ENCODE measurements at regions not wholly inside any gene's neighbourhood (a gene's known extent, or its start where the extent isn't known, plus 50 kb on each side); places are given as distances from the start of the nearest gene placed in this dataset.
"Not testable (repeated sequence)": the region's sequence is repeated elsewhere in the genome, so short reads cannot be mapped to it uniquely, and the experiment has no call there.

DNA sequence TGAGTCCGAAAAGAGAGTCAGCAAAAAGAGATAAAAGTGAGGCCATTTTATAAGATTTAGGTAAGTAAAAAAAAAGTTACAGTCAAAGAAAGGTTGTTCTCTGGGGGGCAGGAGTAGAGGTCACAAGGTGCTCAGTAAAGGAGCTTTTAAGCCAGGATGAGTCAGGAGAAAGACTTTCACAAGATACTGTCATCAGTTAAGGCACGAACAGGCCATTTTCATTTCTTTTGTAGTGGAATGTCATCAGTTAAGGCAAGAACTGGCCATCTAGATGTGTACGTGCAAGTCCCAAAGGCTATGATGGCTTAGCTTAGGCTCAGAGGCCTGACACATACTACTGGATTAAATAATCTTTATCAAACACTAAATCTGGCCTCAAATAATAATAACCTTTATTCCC lies 1207.3 kb upstream of the FAM98A start:
- DNase-seq, result no peak

DNA sequence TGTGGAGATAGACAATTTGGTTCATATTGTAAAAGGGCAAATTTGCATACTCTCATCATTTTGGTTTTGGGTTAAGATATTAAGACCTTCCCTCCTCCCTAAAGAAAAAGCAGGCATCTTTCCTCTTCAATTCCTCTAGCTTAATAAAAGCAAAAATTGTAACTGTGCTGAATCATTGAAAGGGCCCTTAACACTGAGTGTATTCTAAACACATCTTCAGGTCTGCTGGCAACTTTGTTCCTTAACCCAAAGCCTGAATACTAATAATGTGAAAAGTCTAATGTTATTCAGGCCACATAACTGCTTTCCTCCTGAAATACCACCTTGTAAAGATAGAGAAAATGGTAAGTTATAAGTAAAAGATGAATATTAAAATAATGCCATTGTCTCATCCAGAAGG lies 1200.5 kb upstream of the FAM98A start:
- DNase-seq, result no peak

DNA sequence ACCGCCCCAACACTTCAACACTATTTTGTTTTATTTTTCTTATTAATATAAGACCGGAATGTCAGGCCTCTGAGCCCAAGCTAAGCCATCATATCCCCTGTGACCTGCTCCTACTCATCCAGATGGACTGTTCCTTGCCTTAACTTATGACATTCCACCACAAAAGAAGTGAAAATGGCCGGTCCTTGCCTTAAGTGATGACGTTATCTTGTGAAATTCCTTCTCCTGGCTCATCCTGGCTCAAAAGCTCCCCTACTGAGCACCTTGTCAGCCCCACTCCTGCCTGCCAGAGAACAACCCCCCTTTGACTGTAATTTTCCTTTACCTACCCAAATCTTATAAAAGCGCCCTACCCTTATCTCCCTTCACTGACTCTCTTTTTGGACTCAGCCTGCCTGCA lies 1196.5 kb upstream of the FAM98A start:
- DNase-seq, result not testable (repeated sequence)

DNA sequence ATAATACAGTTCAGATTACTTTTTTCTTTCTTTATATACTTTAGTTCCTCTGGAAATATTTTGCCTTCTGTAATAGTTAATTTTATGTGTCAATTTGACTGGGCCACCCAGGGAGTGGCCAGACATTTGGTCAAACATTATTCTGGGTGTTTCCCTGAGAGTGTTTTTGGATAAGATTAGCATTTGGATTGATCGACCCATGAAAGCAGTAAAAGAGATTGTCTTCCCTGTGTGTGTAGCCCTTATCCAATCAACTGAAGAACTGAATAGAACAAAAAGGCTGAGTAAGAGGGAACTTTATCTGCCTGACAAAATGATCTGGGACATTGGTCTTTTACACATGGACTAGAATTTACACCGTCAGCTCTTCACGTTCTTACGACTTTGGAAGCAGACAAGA lies 1190.1 kb upstream of the FAM98A start:
- DNase-seq, result no peak

DNA sequence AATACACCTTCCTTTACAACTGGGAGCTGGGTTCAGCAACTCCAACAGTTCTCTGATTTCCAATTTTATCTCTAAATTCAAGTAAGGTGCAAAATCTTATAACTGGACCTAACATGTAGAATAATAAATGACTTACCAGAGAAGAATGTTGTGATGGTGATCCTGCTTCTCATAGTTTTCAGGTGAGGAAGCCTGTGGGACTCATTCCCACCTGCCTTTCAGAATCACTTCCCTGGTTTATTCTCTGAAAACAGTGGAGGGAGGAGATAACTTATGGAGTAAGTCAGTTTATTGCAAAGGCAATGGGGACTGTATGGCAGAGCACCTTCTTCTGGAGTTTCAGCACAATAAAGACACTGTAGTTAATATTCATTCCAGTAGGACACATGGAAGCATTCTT lies 1188.2 kb upstream of the FAM98A start:
- no peak for DNase-seq

DNA sequence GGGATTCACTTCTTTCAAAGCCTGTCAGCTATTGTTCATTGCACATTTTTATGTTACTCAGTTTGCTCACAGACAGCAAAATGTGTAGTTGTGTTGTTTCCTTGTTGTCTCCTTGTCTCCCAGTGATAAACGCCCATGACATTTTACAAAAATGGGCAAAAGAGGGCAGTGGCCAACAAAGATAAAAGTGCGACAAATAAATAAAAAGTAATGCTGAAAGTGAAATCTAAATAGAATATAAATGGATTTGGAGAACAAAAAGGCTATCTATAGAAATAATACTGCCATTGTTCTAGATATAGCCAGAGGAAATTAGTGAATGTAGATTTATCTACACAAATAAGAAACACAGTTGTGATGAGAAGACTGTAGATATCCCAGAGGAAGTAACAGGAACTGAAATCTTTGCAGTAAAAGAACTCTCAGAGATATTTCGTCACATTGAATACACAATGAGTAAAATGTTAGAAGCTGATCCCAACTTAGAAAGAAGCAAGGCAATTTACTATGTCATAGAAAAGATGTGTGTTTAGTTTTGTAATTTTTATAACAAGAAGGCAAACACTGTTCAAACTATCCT lies 1186.2 kb upstream of the FAM98A start:
- no peak for DNase-seq

DNA sequence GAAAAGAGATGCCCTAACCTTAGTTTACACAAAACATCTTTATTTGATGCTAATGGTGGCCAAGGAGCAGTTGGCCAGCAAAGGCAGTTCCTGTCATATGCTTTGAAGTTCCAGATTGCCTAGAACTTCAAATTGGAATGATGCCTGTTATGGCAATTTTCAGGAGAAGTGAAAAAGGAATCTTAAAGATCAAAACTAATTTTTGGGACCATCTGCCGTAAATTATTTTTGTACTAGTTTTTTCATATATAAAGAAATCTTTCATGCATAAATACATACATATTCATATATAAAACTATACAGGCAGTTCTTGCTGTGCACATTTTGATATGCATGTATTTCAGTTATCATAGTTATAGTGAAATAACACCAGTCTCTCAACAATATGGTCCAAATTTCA lies 1185.6 kb upstream of the FAM98A start:
- DNase-seq, result no peak

DNA sequence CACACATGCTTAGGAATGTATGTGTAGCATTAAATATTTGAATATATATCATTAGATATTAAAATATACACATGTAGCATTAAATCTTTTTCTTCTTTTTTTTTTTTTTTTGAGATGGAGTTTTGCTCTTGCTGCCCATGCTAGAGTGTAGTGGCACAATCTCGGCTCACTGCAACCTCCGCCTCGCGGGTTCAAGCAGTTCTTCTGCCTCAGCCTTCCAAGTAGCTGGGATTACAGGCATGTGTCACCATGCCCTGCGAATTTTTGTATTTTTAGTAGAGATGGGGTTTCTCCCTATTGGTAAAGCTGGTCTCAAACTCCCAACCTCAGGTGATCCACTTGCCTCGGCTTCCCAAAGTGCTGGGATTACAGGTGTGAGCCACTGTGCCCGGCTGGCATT lies 1151.6 kb upstream of the FAM98A start:
- DNase-seq, result not testable (repeated sequence)

DNA sequence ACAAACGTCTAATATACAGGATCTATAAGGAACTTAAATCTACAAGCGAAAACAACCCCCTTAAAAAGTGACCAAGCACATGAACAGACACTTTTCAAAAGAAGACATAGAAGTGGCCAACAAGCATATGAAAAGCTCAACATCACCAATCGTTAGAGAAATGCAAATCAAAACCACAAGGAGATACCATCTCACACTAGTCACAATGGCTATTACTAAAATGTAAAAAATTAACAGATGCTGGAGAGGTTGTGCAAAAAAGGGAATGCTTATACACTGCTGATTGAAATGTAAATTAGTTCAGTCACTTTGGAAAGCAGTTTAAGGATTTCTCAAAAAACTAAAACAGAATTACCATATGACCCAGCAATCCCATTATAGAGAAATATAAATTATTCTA lies 1148.5 kb upstream of the FAM98A start:
- DNase-seq, result no peak

DNA sequence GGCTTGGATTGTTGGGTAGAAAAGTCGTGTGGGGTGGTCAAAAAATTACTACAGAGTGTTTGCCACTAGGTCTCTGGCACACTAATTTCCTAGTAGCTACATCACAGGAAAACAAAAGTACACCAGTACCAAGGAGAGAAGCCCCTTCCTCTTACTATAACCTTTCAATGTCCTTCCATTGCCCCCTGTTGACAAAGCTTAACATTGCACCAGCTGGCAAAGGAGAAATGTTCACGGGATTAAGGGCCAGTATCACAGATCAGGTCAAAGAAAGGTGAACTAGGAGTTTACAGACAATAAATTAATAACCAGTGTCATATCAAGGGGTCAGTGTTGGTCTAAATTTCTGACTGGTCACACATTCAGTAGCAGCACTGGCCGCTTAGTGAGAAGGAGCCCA lies 1139.6 kb upstream of the FAM98A start:
- DNase-seq, result no peak

DNA sequence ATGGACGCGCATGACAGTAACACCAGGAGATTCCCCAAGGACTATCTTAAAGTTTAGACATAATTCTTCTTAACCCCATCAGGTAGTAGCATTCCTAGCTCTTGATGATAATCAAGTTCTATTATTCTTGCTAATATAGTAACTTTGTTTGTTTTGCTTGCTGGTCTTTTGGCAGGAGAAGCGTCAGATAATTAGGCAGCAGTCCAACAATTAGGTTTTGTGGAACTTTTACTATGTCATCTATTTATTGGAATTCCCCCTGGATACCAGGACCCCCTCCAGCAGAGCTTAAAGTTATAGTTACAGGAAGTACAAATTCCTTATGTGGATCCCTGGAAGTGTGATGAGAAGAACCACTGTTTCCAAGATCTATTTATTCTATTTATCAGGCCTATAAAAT lies 1138.0 kb upstream of the FAM98A start:
- no peak for DNase-seq

DNA sequence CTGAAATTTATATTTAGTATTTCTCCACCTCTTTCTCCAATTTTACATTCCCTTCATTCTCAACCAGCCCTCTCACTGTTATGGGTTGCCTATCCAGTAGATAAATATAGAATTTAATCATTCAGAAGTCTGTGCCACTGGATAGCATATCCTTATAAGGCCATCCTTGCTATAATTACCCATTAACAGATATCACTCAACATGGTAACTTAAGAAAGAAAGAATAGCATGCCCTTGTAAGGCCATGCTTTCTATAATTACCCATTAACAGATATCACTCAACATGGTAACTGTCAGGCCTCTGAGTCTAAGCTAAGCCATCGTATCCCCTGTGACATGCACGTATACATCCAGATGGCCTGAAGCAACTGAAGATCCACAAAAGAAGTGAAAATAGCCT lies 1137.4 kb upstream of the FAM98A start:
- DNase-seq, result no peak

DNA sequence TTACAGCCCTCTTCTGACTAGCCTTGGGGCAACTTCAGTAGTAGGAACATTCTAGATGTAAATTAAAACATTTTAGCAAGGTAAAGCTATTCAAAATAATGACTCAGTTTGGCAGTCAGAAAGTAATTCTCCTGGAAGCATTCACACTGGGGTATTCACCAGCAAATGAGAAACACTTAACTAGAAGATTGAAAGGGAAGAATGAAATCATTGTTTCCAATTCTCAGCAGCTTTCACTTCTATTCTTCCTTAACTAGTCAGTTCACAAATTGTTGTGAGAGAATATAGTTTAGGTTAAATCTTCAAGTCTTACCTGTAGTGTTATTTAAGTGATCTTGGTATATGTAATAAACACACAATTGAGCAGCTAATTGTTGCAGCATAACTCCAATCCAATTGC lies 1135.6 kb upstream of the FAM98A start:
- no peak for DNase-seq

DNA sequence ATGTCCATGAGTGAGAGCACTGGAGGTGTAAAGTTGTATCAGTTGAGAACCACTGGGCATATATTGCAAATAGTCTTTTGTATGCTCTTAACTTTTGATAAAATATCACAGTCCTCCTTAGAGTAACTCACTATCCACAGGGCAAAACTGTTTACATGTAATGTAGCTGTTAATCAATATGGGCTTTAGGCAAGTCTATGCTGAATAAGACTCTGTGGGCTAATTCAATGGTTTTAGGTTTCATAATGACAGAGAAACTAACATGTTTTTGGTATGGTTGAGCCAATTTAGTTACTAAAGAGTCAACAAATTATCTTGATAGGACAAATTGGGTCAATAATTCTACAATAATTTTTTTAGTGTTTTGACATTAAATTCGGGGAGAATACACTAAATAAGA lies 1134.9 kb upstream of the FAM98A start:
- no peak for DNase-seq

DNA sequence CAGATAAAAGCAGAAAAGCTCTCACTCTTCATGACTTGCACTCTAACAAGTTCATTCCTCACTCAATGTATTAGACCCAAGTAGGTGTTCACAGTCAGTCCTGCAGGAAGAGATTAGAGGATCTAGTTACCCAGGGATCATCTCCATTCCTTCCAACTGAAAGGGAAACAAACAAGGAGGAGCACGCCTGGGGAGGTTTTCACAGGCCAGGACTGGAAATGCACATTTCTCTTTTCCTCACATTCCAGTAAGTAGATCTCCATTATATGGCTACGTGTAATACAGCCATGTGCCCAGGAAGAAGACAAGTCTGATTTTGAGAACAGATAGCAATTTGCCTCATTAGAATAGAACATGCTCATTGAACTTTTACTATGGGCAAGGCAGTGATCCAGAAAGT lies 1132.2 kb upstream of the FAM98A start:
- DNase-seq, result no peak

DNA sequence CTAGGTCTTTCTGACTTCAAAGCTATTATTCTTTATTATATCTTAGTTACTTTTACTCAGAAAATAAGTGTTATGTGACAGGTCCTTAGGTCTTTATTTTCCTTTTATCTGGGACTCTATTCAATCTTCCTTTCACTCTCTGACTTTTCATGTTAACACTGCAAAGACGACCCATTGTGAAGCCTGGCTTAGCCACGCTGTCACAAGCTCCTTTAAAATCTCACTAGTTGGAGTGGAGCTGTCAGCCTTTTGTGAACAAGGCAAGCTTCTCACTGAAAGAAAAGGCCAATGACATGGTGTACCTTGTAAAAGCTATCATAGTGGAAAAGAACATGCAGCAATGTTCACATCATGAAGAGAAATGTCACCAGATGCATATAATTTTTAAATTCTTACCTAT lies 1130.7 kb upstream of the FAM98A start:
- DNase-seq, result no peak

DNA sequence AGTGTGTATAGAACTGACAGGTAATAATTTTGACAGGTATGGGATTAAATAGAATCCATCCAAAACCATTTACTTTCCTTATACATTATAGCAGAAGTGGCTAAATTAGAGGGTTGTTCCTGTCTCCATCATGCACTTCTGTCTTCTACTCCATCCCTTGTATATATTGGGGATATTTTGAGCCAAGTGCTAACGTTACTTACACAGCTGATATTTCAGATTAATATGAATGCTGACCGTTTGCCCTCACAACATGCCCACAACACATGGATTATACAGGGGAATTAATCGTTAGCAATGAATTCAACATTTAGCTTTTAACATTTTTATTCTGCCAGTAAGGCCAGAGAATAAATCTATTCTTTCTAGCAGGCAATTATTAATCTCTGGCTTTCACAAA lies 1125.0 kb upstream of the FAM98A start:
- no peak for DNase-seq

DNA sequence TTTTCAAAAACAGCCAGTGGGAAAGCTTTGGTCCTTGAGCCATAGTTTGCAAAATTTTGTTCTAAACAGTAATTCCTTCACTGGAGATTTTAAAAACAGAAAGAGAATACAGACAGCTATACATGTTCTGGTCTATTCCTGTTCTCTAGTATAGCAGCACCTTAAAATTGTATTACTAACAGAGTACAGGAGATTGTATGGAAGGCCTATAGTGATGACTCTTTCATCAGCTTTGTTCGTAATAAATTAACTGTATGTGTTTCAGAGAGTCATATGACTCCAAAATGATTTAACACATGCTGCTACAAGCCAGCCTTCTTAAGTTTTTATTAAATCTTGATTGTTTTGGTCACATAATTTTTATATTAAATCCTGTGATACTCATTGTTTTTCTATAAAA lies 1124.6 kb upstream of the FAM98A start:
- no peak for DNase-seq

DNA sequence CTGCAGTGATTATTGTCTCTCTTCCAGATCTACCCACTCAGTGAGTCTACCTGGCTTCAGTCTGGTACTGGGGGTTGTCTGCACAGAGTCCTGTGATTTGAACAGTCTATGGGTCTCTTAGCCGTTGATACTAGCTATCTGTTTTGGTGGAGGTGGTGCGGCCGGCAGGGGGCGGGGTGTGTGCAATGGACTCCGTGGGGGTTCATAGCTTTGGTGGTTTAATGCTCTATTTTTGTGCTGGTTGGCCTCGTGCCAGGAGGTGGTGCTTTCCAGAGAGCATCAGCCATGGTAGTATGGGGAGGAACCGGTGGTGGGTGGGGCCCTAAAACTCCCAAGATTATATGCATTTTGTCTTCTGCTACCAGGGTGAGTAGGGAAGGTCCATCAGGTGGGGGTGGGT lies 1120.1 kb upstream of the FAM98A start:
- no peak for DNase-seq

DNA sequence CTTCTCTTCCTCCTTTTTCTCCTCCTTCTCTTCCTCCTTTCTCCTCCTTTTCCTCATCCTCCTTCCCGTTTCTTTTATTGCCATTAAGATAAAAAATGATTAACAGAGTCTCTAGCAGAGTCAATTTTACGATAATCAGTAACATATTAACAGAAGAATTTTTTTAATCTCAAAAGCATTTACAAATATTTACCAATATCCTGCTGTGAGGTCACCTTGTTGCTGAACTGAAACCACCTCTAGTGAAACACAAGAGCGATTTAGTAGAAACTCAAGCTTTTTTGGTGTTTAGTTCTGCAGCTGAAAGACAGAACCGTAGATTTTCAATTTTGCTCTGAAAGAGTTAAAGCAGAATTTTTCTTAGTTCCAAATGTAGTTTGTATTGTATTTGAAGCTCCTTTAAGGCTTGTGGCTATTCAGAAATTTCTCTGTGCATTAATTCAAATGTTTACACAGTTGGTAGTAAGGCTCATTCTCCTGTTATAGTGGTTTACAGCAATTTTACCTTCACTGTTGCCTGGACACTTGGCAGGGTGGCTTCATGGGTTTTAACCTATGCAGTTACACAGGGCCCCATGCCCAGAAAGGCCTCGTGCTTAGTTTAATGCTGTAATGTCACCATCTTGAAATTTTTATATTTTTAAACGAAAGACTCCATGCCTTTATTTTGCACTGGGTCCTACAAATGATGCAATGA lies 1106.6 kb upstream of the FAM98A start:
- no peak for DNase-seq

DNA sequence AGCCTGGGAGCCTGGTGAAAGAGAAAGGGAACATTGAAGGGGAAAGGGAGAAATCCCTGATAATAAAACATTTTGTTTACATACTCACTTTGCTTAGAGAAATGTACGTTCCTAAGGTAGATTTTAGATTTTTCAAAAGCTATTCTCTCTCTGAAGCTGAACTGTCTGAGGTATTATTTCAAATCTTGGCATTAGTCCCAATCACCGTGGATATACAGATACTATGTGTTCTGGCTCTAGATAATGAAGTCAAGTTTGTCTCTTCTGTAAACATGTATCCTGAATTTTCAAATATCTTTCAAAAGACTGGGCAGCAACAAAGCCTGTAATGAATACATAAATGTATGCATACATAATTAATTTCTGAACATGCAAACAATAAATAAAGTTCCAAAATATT lies 1104.2 kb upstream of the FAM98A start:
- DNase-seq, result no peak

DNA sequence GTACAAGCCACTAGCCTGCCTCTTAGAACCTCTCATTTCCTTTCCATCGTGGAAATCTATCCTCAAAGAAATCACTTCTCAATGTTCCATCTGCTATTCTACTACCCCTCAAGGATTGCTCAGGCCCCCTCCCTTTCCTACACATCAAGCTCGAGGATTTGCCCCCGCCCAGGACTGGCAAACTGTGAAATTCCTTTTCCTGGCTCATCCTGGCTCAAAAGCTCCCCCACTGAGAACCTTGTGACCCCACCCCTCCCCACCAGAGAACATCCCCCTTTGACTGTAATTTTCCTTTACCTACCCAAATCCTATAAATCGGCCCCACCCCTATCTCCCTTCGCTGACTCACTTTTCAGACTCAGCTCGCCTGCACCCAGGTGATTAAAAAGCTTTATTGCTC lies 1103.3 kb upstream of the FAM98A start:
- DNase-seq, result not testable (repeated sequence)

DNA sequence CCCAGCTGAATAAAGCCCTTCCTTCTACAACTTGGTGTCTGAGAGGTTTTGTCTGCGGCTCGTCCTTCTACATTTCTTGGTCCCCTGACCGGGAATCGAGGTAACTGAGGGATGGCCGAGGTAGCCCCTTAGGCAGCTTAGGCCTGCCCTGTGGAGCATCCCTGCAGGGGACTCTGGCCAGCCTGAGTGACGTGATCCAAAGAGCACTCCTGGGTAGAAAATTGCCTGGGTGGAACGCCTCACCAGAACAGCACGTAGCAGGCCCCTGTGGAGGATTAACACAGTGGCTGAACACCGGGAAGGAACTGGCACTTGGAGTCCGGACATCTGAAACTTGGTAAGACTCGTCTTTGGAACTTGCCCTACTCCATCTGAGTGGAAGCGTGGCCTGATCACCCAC lies 1078.5 kb upstream of the FAM98A start:
- not testable (repeated sequence) for DNase-seq

DNA sequence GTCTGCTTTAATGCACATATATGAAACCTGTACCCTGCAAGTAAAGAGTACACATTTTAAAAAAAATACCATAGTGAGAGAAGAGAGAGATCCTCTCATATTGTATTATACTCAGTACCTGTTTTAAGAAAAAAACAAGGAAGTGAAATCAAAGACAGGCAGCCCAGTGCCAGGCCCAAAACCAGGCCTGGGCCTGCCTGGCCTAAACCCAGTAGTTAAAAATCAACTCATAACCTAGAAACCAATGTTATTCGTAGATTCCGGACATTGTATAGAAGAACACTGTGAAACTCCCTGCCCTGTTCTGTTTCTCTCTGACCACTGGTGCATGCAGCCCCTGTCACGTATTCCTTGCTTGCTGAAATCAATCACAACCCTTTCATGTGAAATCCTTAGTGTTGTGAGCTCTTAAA lies 1078.0 kb upstream of the FAM98A start:
- DNase-seq, result not testable (repeated sequence)

DNA sequence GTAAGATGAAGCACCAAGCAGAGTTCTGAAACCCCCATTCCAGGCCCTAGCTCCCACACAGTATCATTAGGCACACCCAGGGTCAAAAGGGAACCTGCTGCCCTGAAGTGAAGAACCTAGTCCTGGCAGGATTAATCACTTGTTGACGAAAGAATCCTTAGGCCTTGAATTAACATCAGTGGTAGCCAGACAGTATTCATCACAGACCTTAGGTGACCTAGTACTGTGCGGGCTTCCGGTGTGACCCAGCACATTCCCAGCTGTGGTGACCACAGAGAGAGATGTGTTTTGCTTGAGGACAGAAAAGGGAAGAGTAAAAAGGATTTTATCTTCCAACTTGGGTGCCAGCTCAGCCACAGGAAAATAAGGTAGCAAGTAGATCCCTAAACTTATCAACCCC lies 1071.4 kb upstream of the FAM98A start:
- no peak for DNase-seq
